Fibroblast of skin of back (primary cell): ENCODE measurements at regions not wholly inside any gene's neighbourhood (a gene's known extent, or its start where the extent isn't known, plus 50 kb on each side); places are given as distances from the start of the nearest gene placed in this dataset.
A peak's percentile ranks its signal among the peaks of the same experiment; 100 is the strongest.

Experiments
- DNase-seq: peaks from one replicate; pipeline ENCODE4 v3.0.0-alpha.2; 2013

- no peak for DNase-seq
Measured at GRCh38 chrX:51798701-51799100, 55.5 kb downstream of the GSPT2 start.

- peak; percentile 61 for DNase-seq
Measured at GRCh38 chrX:51802917-51803688, 59.9 kb downstream of the GSPT2 start.

GRCh38 chrX:51803833-51804232, 60.6 kb downstream of the GSPT2 start:
- no peak for DNase-seq

DNA sequence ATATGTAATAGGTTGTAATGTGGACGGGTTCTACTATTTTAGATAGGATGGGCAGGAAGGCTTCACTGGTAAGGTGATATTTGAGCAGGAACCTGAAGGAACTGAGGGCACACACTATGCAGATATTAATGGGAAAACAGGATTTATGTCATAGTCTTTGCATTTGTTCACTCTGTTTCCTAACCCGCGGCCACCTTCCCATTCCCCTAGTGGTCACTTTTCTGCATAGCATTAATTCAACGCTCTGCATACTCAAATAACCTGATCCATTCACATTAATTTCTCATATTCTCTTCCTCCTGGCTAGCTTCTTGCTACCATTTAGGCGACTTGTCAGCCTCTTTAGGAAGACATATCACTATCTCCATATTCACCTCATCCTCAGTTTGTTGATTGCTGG, 61.5 kb downstream of the GSPT2 start:
- DNase-seq: no peak

GRCh38 chrX:51813886-51814460, 70.7 kb downstream of the GSPT2 start:
- DNase-seq: no peak

GRCh38 chrX:51824061-51824460, 69.4 kb upstream of the MAGED1 start:
- no peak for DNase-seq

DNA sequence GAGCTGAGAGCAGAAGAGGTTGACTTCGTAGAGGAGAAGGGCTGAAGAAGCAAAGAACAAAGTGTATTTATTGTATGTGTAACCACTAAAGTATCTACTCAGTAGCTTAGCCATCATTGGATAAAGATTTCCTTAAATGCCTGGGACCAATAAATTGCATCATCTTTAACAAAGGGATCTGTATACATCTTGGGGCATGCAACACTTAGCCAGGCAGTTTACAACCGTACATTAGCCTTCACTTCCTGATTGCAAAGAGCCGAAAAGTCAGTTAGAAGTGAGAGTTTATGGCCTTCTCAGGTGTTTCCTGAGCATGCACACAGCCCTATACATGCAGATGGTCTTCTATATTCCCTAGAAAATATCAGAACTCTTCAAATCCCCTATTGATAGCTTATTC, 68.0 kb upstream of the MAGED1 start:
- no peak for DNase-seq

- no peak for DNase-seq
Measured at GRCh38 chrX:51834076-51834475, 59.3 kb upstream of the MAGED1 start.

- DNase-seq: no peak
Measured at GRCh38 chrX:51836823-51837222, 56.6 kb upstream of the MAGED1 start.

DNA sequence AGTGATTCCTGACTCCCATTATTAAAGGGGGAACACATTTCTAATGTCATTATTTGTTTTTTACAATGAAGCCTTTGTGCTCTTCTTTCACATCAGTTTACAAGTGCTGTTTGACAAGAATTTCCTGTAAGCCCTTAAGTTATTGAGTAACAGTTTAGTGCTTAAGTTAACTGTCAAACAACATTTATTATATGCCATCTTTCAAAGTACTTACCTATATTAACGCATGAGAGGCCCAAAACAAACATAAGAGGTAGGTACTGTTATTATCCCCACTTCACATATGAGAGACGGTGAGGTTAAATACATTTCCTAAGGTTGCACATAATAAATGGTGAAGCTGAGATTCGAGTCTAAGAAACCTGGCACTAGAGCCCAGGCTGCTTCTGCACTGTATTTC, 56.0 kb upstream of the MAGED1 start:
- no peak for DNase-seq

- DNase-seq: peak; percentile 15
Measured at GRCh38 chrX:51837921-51838320, 55.5 kb upstream of the MAGED1 start.
